Spleen (tissue), 11 donors: ENCODE measurements at regions not wholly inside any gene's neighbourhood (a gene's known extent, or its start where the extent isn't known, plus 50 kb on each side); places are given as distances from the start of the nearest gene placed in this dataset.

Experiments used
- DNase-seq: peaks from one replicate; pipeline ENCODE4 v3.0.0-alpha.2; 2020
- H3K27ac ChIP-seq, 8 donors: fragments of 200-600 bp; sonication (generic) in 7 of 8; 1 replicate in 4 of 8; 2 replicates in 4 of 8; pipeline versions ENCODE4 v1.5.0 to v1.8.0; 2016 to 2021; ENCODE audit warnings: inconsistent platforms in 4 of 8, mild to moderate bottlenecking in 4 of 8, moderate library complexity in 1 of 8
- H3K27me3 ChIP-seq, 7 donors: fragments of 200-600 bp; sonication (generic) in 6 of 7; replicated peaks in 1 of 7; 1 replicate in 4 of 7; 2 replicates in 3 of 7; pipeline versions ENCODE4 v1.5.0 to v1.8.0; 2016 to 2021; ENCODE audit warnings: inconsistent platforms in 3 of 7, mild to moderate bottlenecking in 1 of 7
- H3K36me3 ChIP-seq, 6 donors: fragments of 200-600 bp; sonication (generic) in 5 of 6; 1 replicate in 4 of 6; 2 replicates in 2 of 6; pipeline versions ENCODE4 v1.5.0 to v1.8.0; 2016 to 2021; ENCODE audit warnings: inconsistent platforms in 2 of 6
- H3K4me1 ChIP-seq, 6 donors: fragments of 200-600 bp; sonication (generic) in 5 of 6; 1 replicate in 3 of 6; 2 replicates in 3 of 6; pipeline versions ENCODE4 v1.5.0 to v1.8.0; 2016 to 2021; ENCODE audit warnings: inconsistent platforms in 3 of 6
- H3K4me3 ChIP-seq, 8 donors: fragments of 200-600 bp; sonication (generic) in 7 of 8; 1 replicate in 4 of 8; 2 replicates in 4 of 8; pipeline versions ENCODE4 v1.5.0 to v1.8.0; 2016 to 2021; ENCODE audit warnings: inconsistent platforms in 4 of 8, mild to moderate bottlenecking in 4 of 8, moderate library complexity in 2 of 8
- H3K9me3 ChIP-seq, 8 donors: fragments of 200-600 bp; sonication (generic) in 7 of 8; 1 replicate in 4 of 8; 2 replicates in 4 of 8; pipeline versions ENCODE4 v1.5.0 to v1.8.0; 2016 to 2021; ENCODE audit warnings: inconsistent platforms in 4 of 8
- POLR2A ChIP-seq, 3 donors: fragments of 450-650 bp; IDR thresholded peaks; one replicate each; pipeline ENCODE4 v1.5.1; 2017; ENCODE audit warnings: antibody characterized with exemption in 3 of 3, mild to moderate bottlenecking in 1 of 3
- POLR2AphosphoS5 ChIP-seq, 3 donors: sonication (generic); formaldehyde crosslinking; IDR thresholded peaks; one replicate each; pipeline ENCODE4 v1.5.1; 2017; ENCODE audit warnings: antibody characterized with exemption in 3 of 3
- WGBS, 5 donors: extraction: QIAGEN DNeasy Blood & Tissue Kit in 3 of 5; methylation state at CpG; one replicate each; pipeline versions ENCODE4 v1.1.5 to v1.1.7; 2013 to 2018; 5-methylcytosine and 5-hydroxymethylcytosine counted together
- intact Hi-C: fragments of 100-400 bp; cut with DNase I; formaldehyde crosslinking; loops from one replicate; pipeline ENCODE4 v1.15.0; 2023; ENCODE audit warnings: low total_unique reads
- TF ChIP-seq, protein P1 (sequence below), 11 experiments: fragments of 200-600 bp in 7 of 11; fragments of 450-650 bp in 4 of 11; sonication (generic) in 4 of 11; IDR thresholded peaks in 8 of 11; conservative IDR thresholded peaks in 3 of 11; 1 replicate in 7 of 11; 2 replicates in 4 of 11; pipeline versions ENCODE4 v1.4.0 to v1.8.0; 2016 to 2021; ENCODE audit warnings: antibody characterized with exemption in 11 of 11, inconsistent platforms in 4 of 11, mild to moderate bottlenecking in 1 of 11
- donor health status: healthy with polysubstance abuse.
- donor health status: DM: no; HTN: no; CAD: no; lungs with moderate emphysema.
- donor health status: DM: no; HTN: no; CAD: no.
- donor health status: Bipolar disorder and iron deficiency.
- donor health status: healthy.
- donor health status: DM: no; HTN: no; CAD: no.
- donor health status: DM: yes; HTN: yes; CAD: no.

DNA sequence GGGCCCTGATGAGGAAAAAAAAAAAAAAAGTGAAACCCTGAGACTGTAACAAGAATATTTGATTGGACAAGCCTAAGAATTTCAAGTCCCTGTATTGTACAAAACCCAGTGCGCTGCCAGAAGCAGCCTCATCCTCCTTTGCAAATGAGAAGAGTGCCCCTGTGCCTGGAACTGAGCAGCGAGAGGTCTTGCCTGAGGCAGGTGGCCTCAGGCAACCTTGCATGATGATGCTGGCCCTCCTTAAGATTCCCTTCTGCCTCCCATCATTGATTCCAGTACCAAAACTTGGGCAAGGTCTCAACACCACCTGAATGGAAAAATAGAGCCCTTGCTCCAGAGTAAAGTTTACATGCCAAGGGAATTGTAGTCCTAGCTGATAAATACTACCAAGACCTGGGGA lies 129.6 kb upstream of the RAB4A start:
- DNase-seq: no peak
- no peak for TF ChIP-seq POLR2A (IDR thresholded peaks at IDR 0.05)
- TF ChIP-seq, protein P1, sequence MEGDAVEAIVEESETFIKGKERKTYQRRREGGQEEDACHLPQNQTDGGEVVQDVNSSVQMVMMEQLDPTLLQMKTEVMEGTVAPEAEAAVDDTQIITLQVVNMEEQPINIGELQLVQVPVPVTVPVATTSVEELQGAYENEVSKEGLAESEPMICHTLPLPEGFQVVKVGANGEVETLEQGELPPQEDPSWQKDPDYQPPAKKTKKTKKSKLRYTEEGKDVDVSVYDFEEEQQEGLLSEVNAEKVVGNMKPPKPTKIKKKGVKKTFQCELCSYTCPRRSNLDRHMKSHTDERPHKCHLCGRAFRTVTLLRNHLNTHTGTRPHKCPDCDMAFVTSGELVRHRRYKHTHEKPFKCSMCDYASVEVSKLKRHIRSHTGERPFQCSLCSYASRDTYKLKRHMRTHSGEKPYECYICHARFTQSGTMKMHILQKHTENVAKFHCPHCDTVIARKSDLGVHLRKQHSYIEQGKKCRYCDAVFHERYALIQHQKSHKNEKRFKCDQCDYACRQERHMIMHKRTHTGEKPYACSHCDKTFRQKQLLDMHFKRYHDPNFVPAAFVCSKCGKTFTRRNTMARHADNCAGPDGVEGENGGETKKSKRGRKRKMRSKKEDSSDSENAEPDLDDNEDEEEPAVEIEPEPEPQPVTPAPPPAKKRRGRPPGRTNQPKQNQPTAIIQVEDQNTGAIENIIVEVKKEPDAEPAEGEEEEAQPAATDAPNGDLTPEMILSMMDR (IDR thresholded peaks at IDR 0.05 in 8 of 11, conservative IDR thresholded peaks at IDR 0.05 in 3 of 11): no peak
- no peaks in the 10 kb centered on the region for H3K36me3 ChIP-seq
- intact Hi-C loops: no loop called here
- H3K4me1 ChIP-seq: peaks cover 0 to 36% (median 17%) of the 10 kb centered on the region in 6 donors
- H3K27me3 ChIP-seq: peaks cover 0 to 14% (median 0%) of the 10 kb centered on the region in 7 donors
- no peak overlapping the region for H3K27ac ChIP-seq
- 96 to 98% (median 98%) methylated on average over 2 of the region's 2 CpGs for WGBS, 5 donors
- no peak overlapping the region for H3K4me3 ChIP-seq
- no peaks in the 10 kb centered on the region for H3K9me3 ChIP-seq

DNA sequence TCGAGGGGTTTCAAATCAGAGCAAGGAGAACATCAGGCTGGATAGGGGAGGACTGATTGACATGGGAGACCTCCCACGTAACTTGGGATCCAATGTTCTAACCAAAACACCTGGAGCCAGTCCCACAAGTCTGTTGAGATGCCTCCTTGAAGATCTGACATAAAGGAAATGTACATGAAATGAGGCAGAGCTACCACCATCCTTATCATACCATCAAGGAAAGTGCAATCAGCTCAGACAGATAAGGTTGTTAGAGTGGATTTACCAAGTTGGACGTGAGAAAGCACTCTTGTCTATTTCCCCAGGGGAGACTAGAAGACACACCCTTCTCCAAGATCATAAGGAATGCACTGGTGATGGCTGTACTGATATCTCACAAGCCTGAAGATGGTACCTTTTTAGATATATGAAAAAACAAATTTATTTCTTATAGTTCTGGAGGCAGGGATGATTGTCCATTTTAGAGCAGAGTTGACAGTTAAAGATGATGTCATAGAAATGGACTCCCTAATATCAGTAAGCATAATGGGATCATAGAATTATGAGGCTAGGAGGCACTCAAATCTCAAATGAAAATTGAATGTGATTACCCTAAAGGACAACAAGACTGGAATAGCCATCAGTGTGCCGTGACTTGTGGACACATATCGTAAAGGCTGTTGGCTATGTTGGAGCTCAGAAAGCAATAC lies 129.1 kb upstream of the RAB4A start:
- Histone ChIP-seq H3K9me3 (no peaks in the 10 kb centered on the region), H3K4me3 (no peak overlapping the region), H3K27me3 (peaks cover 0 to 20% (median 2%) of the 10 kb centered on the region in 7 donors), H3K36me3 (no peaks in the 10 kb centered on the region), H3K27ac (no peak overlapping the region), H3K4me1 (peaks cover 0 to 31% (median 12%) of the 10 kb centered on the region in 6 donors)
- WGBS, 5 donors: 88 to 94% (median 90%) methylated on average over 5 of the region's 5 CpGs
- intact Hi-C loops: no loop called here
- TF ChIP-seq POLR2A (IDR thresholded peaks at IDR 0.05) (no peak), POLR2AphosphoS5 (IDR thresholded peaks at IDR 0.05) (no peak)
- TF ChIP-seq, protein P1 (IDR thresholded peaks at IDR 0.05 in 8 of 11, conservative IDR thresholded peaks at IDR 0.05 in 3 of 11): no peak
- DNase-seq: no peak

DNA sequence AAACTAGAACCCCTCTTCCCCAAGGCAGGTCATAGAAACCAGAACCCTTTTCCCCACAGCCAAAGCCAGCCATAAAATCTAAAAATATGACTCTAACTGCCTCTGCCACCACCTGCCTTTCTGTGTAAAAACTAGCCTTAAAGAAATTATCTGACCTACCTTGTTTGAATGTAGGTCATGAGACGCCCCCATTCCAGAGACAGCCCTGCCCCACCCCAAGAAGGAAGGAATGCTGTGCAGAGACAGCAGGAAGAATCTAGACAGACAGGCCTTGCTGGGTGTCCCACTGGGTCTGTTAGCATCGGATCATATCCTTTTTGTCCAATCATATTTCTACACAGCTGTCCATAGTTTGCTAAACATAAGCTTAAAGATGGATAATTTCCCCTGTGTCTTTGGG lies 128.4 kb upstream of the RAB4A start:
- 86 to 95% (median 91%) methylated on average over 2 of the region's 2 CpGs for WGBS, 5 donors
- peaks cover 0 to 26% (median 4%) of the 10 kb centered on the region in 7 donors for H3K27me3 ChIP-seq
- H3K9me3 ChIP-seq: no peaks in the 10 kb centered on the region
- no peak for DNase-seq
- H3K4me1 ChIP-seq: peaks cover 0 to 25% (median 6%) of the 10 kb centered on the region in 6 donors
- no peak overlapping the region for H3K4me3 ChIP-seq
- H3K27ac ChIP-seq: no peak overlapping the region
- no peaks in the 10 kb centered on the region for H3K36me3 ChIP-seq
- intact Hi-C loops: no loop called here
- TF ChIP-seq POLR2A (IDR thresholded peaks at IDR 0.05) (no peak), POLR2AphosphoS5 (IDR thresholded peaks at IDR 0.05) (no peak)
- TF ChIP-seq, protein P1 (IDR thresholded peaks at IDR 0.05 in 8 of 11, conservative IDR thresholded peaks at IDR 0.05 in 3 of 11): no peak

DNA sequence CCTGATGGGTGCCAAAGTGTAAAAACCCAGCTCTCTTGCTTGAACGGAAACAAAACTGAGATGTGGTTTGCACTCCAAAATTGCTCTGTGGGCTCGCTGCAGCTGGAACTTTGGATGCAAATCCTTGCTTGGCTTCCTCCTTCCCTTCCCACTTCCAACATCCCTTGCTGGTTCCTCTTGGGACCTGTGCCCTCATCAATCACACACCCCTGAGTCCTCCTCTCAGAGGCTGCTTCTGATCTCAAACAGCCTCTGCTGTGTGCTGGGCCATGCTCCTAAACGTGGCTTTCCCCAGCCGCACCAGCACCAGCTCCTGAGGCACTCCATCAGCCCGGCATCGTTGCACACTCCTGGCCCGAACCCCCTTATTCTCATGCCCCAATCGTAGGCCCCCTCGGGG lies 124.3 kb upstream of the RAB4A start:
- Histone ChIP-seq H3K4me1 (no peaks in the 10 kb centered on the region), H3K27ac (no peak overlapping the region), H3K36me3 (no peaks in the 10 kb centered on the region), H3K27me3 (peaks cover 0 to 40% (median 4%) of the 10 kb centered on the region in 7 donors), H3K4me3 (no peak overlapping the region), H3K9me3 (no peaks in the 10 kb centered on the region)
- WGBS, 5 donors: 62 to 75% (median 70%) methylated on average over 9 of the region's 9 CpGs
- no peak for DNase-seq
- intact Hi-C loops: no loop called here
- TF ChIP-seq, protein P1 (IDR thresholded peaks at IDR 0.05 in 8 of 11, conservative IDR thresholded peaks at IDR 0.05 in 3 of 11): no peak
